GM23338 (cell line): ENCODE measurements at regions not wholly inside any gene's neighbourhood (a gene's known extent, or its start where the extent isn't known, plus 50 kb on each side); places are given as distances from the start of the nearest gene placed in this dataset.

Experiments
- ATAC-seq: fragments of 200-7000 bp; cut with Tn5 transposase; 3 replicates; pipeline ENCODE4 v1.9.1; 2020
- DNase-seq: peaks from one replicate; pipeline ENCODE4 v3.0.0-alpha.2; 2015; ENCODE audit warnings: low spot score
- H2AFZ ChIP-seq: fragments of 200-600 bp; sonication (generic); 2 replicates; pipeline ENCODE4 v1.8.0; 2016; ENCODE audit warnings: antibody characterized with exemption, mild to moderate bottlenecking, moderate library complexity
- H3F3A ChIP-seq: fragments of 200-600 bp; sonication (generic); replicated peaks from 2 replicates; pipeline ENCODE4 v1.8.0; 2017; ENCODE audit warnings: antibody characterized with exemption, mixed run types, low read depth
- H3K27ac ChIP-seq: fragments of 200-600 bp; sonication (generic); 2 replicates; pipeline ENCODE4 v1.6.1; 2016; ENCODE audit warnings: low read depth
- H3K27me3 ChIP-seq: fragments of 200-600 bp; sonication (generic); 2 replicates; pipeline ENCODE4 v1.8.0; 2016; ENCODE audit warnings: mild to moderate bottlenecking, mixed run types, moderate library complexity; ENCODE audit not compliant: insufficient read depth
- H3K36me3 ChIP-seq: fragments of 200-600 bp; sonication (generic); 2 replicates; pipeline ENCODE4 v1.8.0; 2016; ENCODE audit warnings: mild to moderate bottlenecking; ENCODE audit not compliant: insufficient read depth
- H3K4me1 ChIP-seq: fragments of 200-600 bp; sonication (generic); 2 replicates; pipeline ENCODE4 v1.8.0; 2016; ENCODE audit warnings: mild to moderate bottlenecking, moderate library complexity; ENCODE audit not compliant: insufficient read depth
- H3K4me2 ChIP-seq: fragments of 200-600 bp; sonication (generic); 2 replicates; pipeline ENCODE4 v1.7.1; 2017; ENCODE audit warnings: mixed run types
- H3K4me3 ChIP-seq: fragments of 200-600 bp; sonication (generic); 2 replicates; pipeline ENCODE4 v1.6.1; 2016; ENCODE audit warnings: mixed run types
- H3K79me2 ChIP-seq: fragments of 200-600 bp; sonication (generic); replicated peaks from 2 replicates; pipeline ENCODE4 v1.8.0; 2017; ENCODE audit warnings: mild to moderate bottlenecking; ENCODE audit not compliant: insufficient read depth
- H3K9me2 ChIP-seq: fragments of 200-600 bp; sonication (generic); 2 replicates; pipeline ENCODE4 v1.8.0; 2017; ENCODE audit not compliant: insufficient read depth
- H4K20me1 ChIP-seq: fragments of 200-600 bp; sonication (generic); replicated peaks from 2 replicates; pipeline ENCODE4 v1.8.0; 2017; ENCODE audit warnings: mild to moderate bottlenecking; ENCODE audit not compliant: insufficient read depth
- H3K27ac Mint-ChIP-seq: 2 replicates; pipeline ENCODE4 v1.8.0; 2020; ENCODE audit warnings: inconsistent platforms, mild to moderate bottlenecking, moderate library complexity, mixed read lengths
- H3K27me3 Mint-ChIP-seq: 3 replicates; pipeline ENCODE4 v1.8.0; 2022; ENCODE audit warnings: low read depth, mild to moderate bottlenecking, moderate library complexity, mixed read lengths, inconsistent platforms; ENCODE audit not compliant: insufficient read depth, poor library complexity
- H3K36me3 Mint-ChIP-seq: 3 replicates; pipeline ENCODE4 v1.8.0; 2021; ENCODE audit warnings: low read depth, mild to moderate bottlenecking, inconsistent platforms, moderate library complexity, mixed read lengths
- H3K4me1 Mint-ChIP-seq: 3 replicates; pipeline ENCODE4 v1.8.0; 2020; ENCODE audit warnings: mild to moderate bottlenecking, inconsistent platforms, mixed read lengths
- H3K4me3 Mint-ChIP-seq: 3 replicates; pipeline ENCODE4 v1.8.0; 2021; ENCODE audit warnings: moderate library complexity, mild to moderate bottlenecking, inconsistent platforms, mixed read lengths
- H3K9me3 Mint-ChIP-seq: 3 replicates; pipeline ENCODE4 v1.8.0; 2020; ENCODE audit warnings: moderate library complexity, mild to moderate bottlenecking, inconsistent platforms, mixed read lengths
- CTCF ChIP-seq, 2 experiments: fragments of 200-600 bp in 1 of 2; sonication (generic) in 1 of 2; conservative IDR thresholded peaks; 2 replicates each; pipeline versions ENCODE4 v1.5.1 to v1.6.1; 2016 to 2017; ENCODE audit warnings: antibody characterized with exemption in 2 of 2, low read depth in 2 of 2, mild to moderate bottlenecking in 2 of 2, moderate library complexity in 1 of 2
- ETS1 ChIP-seq: IDR thresholded peaks from 2 replicates; pipeline ENCODE4 v1.6.1; 2016; ENCODE audit warnings: antibody characterized with exemption
- JUNB ChIP-seq: IDR thresholded peaks from one replicate; pipeline ENCODE4 v1.6.1; 2016; ENCODE audit warnings: antibody characterized with exemption; ENCODE audit not compliant: unreplicated experiment
- REST ChIP-seq: IDR thresholded peaks from one replicate; pipeline ENCODE4 v1.6.1; 2018; ENCODE audit warnings: antibody characterized with exemption; ENCODE audit not compliant: unreplicated experiment
- ZNF331 ChIP-seq: fragments of 250-450 bp; sonication (Bioruptor Pico); IDR thresholded peaks from 2 replicates; pipeline ENCODE4 v1.5.0; 2020; ENCODE audit warnings: low read depth, mild to moderate bottlenecking, moderate library complexity
- ZNF462 ChIP-seq: fragments of 250-450 bp; sonication (Bioruptor Pico); IDR thresholded peaks from 2 replicates; pipeline ENCODE4 v1.5.0; 2020; ENCODE audit warnings: mild to moderate bottlenecking, moderate library complexity

- no peak for TF ChIP-seq CTCF (conservative IDR thresholded peaks at IDR 0.05; ENCODE audit: low read depth in 2 of 2)
- no peak for TF ChIP-seq JUNB
- TF ChIP-seq ZNF331 (CRISPR knock-in tag) = no peak
These were observed 256.7 kb downstream of the ZPLD1 start (continued) for GRCh38 chr3:102691507-102691906.

GRCh38 chr3:102699104-102699818, 264.4 kb downstream of the ZPLD1 start:
- H4K20me1 ChIP-seq = no peaks in the 10 kb centered on the region
- H3K4me1 ChIP-seq = no peaks in the 10 kb centered on the region
- no peak for TF ChIP-seq REST
- TF ChIP-seq ETS1 = no peak
- no peak for TF ChIP-seq ZNF462
- no peak for TF ChIP-seq JUNB
- no peak for TF ChIP-seq CTCF (conservative IDR thresholded peaks at IDR 0.05; ENCODE audit: low read depth in 2 of 2)
- DNase-seq (no peak), ATAC-seq (no peak)
- H3K79me2 ChIP-seq = no peaks in the 10 kb centered on the region
- peaks cover 18% of the 10 kb centered on the region; the same call in 1 of the 2 replicates for H3K9me2 ChIP-seq
- no peaks in the 10 kb centered on the region for H3K27me3 ChIP-seq
- no peak overlapping the region for H3K27ac ChIP-seq
- Mint-ChIP-seq H3K9me3 (peaks cover 13% of the 10 kb centered on the region; the same call in 2 of the 3 replicates), H3K27ac (no peak overlapping the region), H3K36me3 (peaks cover 13% of the 10 kb centered on the region), H3K27me3 (no peaks in the 10 kb centered on the region), H3K4me3 (no peak overlapping the region), H3K4me1 (peaks cover 5% of the 10 kb centered on the region; the same call in 1 of the 3 replicates)
- H3K4me2 ChIP-seq = no peak overlapping the region
- H3K4me3 ChIP-seq = no peak overlapping the region
- no peaks in the 10 kb centered on the region for H3F3A ChIP-seq
- 0 out of 2 replicates have a peak, but pooled peaks cover 5% of the 10 kb centered on the region for H3K36me3 ChIP-seq
- H2AFZ ChIP-seq = no peak overlapping the region
